T-helper 2 cell treated with Interferon-gamma antibody and Interleukin-4, amounts not matched to agents 100 ng/mL and 5 ng/mL, for 36 hours (primary cell): ENCODE measurements at regions not wholly inside any gene's neighbourhood (a gene's known extent, or its start where the extent isn't known, plus 50 kb on each side); places are given as distances from the start of the nearest gene placed in this dataset.
"Not testable (repeated sequence)": the region's sequence is repeated elsewhere in the genome, so short reads cannot be mapped to it uniquely, and the experiment has no call there.

Experiments used
- intact Hi-C: fragments of 100-400 bp; cut with micrococcal nuclease; formaldehyde crosslinking; loops from one replicate; pipeline ENCODE4 v1.15.1; 2023

- intact Hi-C loops, result not testable (repeated sequence)
Observed at GRCh38 chr14:106359157-106359887, 832.9 kb downstream of the TMEM121 start.

DNA sequence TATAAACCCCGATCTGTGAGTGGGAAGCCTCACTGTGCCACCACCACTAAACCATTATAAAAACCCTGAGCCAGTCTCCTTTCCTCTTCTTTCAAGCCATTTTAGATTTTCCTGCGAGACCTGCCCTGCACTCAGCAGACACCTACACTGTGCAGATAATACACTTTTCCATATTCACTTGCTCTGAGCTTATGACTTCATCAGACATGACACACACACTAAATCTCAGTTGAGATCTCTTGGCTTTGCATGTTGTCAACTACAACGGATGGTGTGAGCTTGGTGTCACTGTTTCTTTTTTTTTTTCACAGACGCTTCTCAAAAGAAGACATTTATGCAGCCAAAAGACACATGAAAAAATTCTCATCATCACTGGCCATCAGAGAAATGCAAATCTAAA, 839.0 kb downstream of the TMEM121 start:
- intact Hi-C loops, result not testable (repeated sequence)

DNA sequence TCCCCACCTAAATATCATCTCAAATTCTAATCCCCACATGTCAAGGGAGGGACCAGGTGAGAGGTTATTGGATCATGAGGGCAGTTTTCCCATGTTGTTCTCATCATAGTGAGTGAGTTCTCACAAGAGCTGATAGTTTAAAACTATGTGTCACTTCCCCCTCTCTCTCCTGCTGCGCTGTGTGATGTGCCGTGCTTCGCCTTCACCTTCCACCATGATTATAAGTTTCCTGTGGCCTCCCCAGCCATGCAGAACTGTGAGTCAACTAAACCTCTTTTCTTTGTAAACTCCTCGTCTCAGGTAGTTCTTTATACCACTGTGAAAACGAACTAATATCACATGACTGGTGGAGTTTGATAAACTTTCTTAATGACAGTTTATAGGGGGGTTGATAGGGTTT, 839.5 kb downstream of the TMEM121 start:
- intact Hi-C loops, result not testable (repeated sequence)

DNA sequence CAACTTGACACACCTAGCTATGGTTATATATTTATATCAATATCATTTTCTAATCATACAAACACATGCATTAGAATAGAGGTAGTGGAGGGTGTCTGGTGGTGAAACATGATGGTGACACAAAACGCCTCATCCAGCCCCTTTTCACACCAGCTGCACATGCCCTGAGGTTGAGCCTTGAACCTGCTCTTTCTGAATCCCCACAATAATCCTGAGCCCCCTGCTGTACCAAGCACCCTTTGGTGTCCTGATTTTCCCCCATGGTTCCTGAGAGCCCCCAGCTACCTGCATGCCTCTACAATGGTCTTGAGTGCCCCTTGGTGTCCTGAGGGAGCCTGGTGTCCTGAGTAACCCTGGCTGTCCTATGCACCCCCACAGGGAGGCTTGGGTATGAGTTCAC, 840.6 kb downstream of the TMEM121 start:
- intact Hi-C loops, result not testable (repeated sequence)

DNA sequence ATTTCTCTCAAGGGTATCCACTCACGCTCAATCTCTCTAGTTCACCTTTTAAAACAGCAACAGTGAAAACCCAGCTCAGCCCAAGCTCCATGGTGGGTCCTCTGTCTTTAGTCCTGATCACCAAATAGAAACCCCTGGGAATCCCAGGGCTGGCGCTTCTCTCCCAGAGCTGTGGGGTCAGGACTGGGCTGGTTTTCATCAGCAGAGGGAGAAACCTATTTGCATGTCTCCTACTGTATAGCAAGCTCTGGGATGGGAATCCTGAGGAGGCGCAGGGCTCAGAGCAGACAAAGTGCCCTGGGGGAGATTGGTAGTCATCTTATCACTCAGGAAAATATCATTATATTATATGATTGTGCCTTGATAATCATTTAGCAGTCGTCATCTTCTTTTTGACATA, 843.1 kb downstream of the TMEM121 start:
- intact Hi-C loops, result not testable (repeated sequence)

- intact Hi-C loops, result no loop called here
Observed at GRCh38 chr14:106372870-106373652, 846.7 kb downstream of the TMEM121 start.

DNA sequence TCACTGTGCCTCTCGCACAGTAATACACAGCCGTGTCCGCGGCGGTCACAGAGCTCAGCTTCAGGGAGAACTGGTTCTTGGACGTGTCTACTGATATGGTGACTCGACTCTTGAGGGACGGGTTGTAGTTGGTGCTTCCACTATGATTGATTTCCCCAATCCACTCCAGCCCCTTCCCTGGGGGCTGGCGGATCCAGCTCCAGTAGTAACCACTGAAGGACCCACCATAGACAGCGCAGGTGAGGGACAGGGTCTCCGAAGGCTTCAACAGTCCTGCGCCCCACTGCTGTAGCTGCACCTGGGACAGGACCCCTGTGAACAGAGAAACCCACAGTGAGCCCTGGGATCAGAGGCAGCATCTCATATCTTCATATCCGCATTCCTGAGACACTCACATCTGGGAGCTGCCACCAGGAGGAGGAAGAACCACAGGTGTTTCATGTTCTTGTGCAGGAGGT, 847.3 kb downstream of the TMEM121 start:
- intact Hi-C loops, result not testable (repeated sequence)

DNA sequence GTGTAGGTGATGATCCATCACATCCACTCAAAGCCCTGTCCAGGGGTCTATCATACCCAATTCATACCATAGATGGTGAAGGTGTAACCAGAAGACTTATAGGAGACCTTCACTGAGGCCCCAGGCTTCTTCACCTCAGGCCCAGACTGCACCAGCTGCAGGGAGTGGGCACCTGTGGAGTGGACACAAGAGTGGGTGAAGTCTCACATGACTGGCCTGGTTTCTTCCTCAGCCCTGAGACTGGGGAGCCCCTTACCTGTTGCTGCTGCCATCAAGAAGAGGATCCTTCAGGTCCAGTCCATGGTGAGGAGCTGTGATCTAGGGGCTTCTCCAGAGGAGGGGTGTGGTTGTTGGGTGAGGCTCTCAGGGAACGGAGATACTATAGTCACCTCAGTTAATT, 851.0 kb downstream of the TMEM121 start:
- intact Hi-C loops, result no loop called here

GRCh38 chr14:106378191-106378590, 851.8 kb downstream of the TMEM121 start:
- intact Hi-C loops, result no loop called here

- intact Hi-C loops, result no loop called here
Observed at GRCh38 chr14:106380740-106381139, 854.4 kb downstream of the TMEM121 start.

GRCh38 chr14:106389186-106389585, 862.8 kb downstream of the TMEM121 start:
- intact Hi-C loops, result not testable (repeated sequence)

DNA sequence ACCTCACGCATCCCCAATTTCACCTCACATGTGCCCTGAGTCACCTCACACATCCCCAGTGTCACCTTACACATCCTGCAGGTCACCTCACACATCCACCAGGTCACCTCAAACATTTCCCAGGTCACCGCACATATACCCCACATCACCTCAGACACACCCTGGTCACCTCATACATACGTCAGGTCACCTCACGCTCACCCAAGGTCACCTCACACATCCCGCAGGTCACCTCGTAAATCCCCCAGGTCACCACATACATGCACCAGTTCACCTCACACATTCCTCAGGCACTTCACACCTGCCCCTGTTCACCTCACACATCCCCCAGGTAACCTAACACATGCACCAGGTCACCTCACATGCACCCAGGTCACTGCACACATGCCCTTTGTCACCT, 864.0 kb downstream of the TMEM121 start:
- intact Hi-C loops, result no loop called here

DNA sequence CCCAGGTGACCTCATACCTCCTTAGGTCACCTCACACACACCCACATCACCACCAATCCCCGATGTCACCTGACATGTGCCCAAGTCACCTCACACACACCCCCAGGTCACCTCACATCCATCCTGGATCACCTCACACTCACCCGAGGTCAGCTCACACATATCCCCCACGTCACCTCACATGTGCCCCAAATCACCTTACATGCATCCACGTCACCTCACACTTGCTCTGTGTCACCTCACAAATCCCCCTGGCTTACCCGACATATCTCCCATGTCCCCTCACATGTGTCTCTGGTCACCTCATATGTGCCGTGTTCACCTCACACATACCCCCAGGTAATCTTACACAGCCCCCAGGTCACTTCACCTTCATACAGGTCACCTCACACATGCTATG, 864.6 kb downstream of the TMEM121 start:
- intact Hi-C loops, result no loop called here

DNA sequence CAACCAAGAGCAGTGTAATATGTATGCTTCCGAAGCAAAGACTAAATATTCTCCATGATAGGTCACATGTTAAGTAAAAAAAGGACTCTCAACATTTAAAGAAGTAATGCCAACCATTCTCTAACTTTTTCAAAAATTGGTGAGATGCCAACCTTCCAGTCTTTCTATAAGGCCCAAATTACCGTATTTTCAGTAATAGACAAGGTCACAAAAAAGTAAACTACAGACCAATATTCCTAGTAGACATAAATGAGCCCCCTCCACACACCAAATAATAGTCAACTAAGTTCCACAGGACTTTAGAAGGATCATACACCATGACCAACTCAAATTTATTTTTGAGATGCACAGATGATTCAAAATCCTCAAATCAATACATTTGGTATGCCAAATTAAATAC, 867.4 kb downstream of the TMEM121 start:
- intact Hi-C loops, result no loop called here

DNA sequence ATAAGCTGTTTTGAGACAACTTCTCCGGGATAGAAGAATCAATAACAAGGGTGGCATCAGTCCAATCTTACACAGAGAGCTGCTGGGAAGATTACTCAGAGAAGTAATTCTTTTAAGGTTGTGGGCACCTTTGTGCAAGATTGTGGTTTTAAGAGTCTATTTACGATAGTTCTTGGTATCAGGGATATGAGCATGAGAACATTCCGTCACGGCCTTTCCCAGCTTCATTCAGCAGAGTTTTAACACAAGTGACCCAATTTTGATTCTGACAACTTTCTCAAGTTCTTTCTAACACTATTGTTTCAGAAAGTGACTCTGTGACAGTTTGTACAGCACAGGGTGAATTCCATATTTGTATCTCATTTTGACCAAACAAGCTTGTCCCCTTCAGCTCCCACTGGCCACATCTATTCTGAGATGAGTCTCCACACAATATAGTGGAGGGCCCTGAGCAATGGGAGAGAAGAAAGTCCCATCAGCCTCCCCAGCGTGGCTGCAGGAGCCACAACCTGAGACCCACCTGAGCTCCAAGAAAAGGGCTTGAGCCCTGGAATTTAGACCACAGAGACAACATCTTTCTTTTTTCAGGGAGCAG, 869.2 kb downstream of the TMEM121 start:
- intact Hi-C loops, result no loop called here

DNA sequence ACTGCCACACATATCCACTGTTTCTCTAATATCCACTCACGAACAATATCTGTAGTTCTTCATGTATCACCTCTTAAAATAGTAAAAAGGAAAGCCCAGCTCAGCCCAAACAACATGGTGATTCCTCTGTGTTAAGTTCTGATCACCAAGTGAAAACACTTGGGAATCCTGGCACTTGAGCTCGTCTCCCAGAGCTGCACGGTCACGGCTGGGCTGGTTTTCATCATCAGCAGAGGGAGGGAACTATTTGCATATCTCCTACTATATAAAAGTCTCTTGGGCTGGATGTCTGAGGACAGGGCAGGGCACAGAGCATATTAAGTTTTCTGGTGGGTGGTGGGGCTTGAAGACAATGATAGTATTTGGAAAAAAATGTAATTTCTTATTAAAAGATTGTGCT, 870.6 kb downstream of the TMEM121 start:
- intact Hi-C loops, result no loop called here

DNA sequence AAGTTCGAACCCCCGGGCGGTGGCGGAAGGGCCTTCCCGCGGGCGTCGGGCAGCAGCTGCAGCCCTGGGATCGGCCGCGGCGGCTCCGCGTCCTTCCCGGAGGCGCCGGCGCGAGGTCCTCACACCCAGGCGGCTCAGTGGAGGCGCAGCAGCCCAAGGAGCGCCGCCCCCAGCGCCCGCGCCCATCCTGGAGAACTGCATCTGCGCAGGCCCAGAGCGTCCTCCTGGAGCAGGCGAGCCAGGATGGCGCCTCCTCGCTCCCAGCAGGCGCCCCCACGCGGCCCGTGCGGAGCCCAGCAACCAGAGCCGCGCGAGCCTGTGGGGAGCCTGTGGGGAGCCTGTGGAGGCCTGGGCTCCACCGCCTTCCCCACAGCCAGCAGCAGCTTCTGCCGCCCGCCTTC, 872.5 kb downstream of the TMEM121 start:
- intact Hi-C loops, result not testable (repeated sequence)

- intact Hi-C loops, result not testable (repeated sequence)
Observed at GRCh38 chr14:106401316-106401715, 874.9 kb downstream of the TMEM121 start.

- intact Hi-C loops, result loop anchor here (10.0 kb wide), 1 partner anchor 255 kb away; no protein-coding TSS in a partner anchor
Observed at GRCh38 chr14:106410229-106410628, 883.8 kb downstream of the TMEM121 start.

GRCh38 chr14:106414464-106414863, 888.1 kb downstream of the TMEM121 start:
- intact Hi-C loops, result loop anchor here (10.0 kb wide), 1 partner anchor 250 kb away; no protein-coding TSS in a partner anchor

DNA sequence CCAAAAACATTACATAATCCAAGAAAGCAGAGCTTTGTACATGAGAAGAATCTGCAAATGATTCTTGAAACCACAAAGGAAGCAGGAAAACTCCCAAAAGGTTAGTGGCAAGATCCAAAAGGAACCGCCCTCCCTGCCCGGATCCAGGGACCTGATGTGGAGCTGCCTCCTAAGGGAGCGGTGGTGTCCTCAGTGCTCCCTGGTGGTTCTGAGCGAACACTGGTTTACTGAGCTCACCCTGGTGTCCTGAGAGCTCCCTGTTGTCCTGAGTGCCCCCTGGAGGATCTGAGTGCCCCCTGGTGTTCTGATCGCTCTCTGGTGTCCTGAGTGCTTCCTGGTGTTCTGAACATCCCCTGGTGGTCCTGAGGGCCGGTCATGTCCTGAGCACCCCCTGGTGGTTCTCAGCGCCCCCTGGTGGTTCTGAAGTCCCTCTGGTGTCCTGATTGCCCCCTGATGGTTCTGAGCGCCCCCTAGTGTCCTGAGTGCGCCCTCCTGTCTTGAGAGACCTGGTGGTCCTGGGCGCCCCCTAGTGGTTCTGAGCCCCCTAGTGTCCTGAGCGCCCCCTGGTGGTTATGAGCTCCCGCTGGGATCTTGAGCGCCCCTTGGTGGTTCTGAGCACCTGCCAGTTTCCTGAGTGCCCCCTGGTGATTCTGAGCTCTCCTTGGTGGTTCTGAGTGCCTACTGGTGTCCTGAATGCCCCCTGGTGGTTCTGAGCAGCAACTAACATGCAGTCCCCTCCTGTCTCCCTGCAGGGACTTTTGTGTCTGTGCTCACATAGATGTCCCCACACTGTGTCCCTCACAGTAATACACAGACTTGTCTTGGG, 891.1 kb downstream of the TMEM121 start:
- intact Hi-C loops, result loop anchor here (10.0 kb wide), 1 partner anchor 247 kb away; no protein-coding TSS in a partner anchor
